Transverse colon (tissue), 4 donors: ENCODE measurements at regions not wholly inside any gene's neighbourhood (a gene's known extent, or its start where the extent isn't known, plus 50 kb on each side); places are given as distances from the start of the nearest gene placed in this dataset.

Experiments
- DNase-seq: peaks from one replicate; pipeline ENCODE4 v3.0.0-alpha.2; 2019
- H3K27ac ChIP-seq, 4 donors: fragments of 200-600 bp; sonication (generic); 2 replicates each; pipeline ENCODE4 v1.5.1; 2016 to 2018; ENCODE audit warnings: inconsistent platforms in 4 of 4
- H3K27me3 ChIP-seq: fragments of 200-600 bp; sonication (generic); 2 replicates; pipeline ENCODE4 v1.5.1; 2017; ENCODE audit warnings: inconsistent platforms
- H3K36me3 ChIP-seq, 4 donors: fragments of 200-600 bp; sonication (generic); 2 replicates each; pipeline ENCODE4 v1.5.1; 2017 to 2019; ENCODE audit warnings: inconsistent platforms in 4 of 4
- H3K4me1 ChIP-seq, 4 donors: fragments of 200-600 bp; sonication (generic); 2 replicates each; pipeline ENCODE4 v1.5.1; 2017 to 2020; ENCODE audit warnings: inconsistent platforms in 4 of 4
- H3K4me3 ChIP-seq, 4 donors: fragments of 200-600 bp; sonication (generic); 1 replicate in 1 of 4; 2 replicates in 3 of 4; pipeline versions ENCODE4 v1.5.1 to v1.6.1; 2017 to 2019; ENCODE audit warnings: inconsistent platforms in 4 of 4
- H3K9me3 ChIP-seq, 2 donors: fragments of 200-600 bp; sonication (generic); 2 replicates each; pipeline ENCODE4 v1.5.1; 2017 to 2019; ENCODE audit warnings: inconsistent platforms in 2 of 2
- EP300 ChIP-seq: sonication (generic); formaldehyde crosslinking; IDR thresholded peaks from one replicate; pipeline ENCODE4 v1.6.1; 2017; ENCODE audit warnings: antibody characterized with exemption, low read depth
- POLR2A ChIP-seq: fragments of 450-650 bp; IDR thresholded peaks from one replicate; pipeline ENCODE4 v1.6.1; 2016; ENCODE audit warnings: antibody characterized with exemption, mild to moderate bottlenecking, moderate library complexity
- POLR2AphosphoS5 ChIP-seq, 3 donors: sonication (generic); formaldehyde crosslinking; IDR thresholded peaks; one replicate each; pipeline ENCODE4 v1.6.1; 2016; ENCODE audit warnings: antibody characterized with exemption in 3 of 3
- WGBS, 2 donors: methylation state at CpG; one replicate each; pipeline ENCODE4 v1.1.5; 2018; ENCODE audit warnings: low coverage in 1 of 2; 5-methylcytosine and 5-hydroxymethylcytosine counted together
- in situ Hi-C, 4 donors: fragments of 200-750 bp; cut with MboI; loops; one replicate each; pipeline versions ENCODE4 v1.15.0 to v1.15.1; 2017; ENCODE audit warnings: low sequenced_read_pairs in 3 of 4, low pct_ligation_motif_present in 1 of 4, low pct_unique_long_range_greater_than_20kb in 1 of 4
- intact Hi-C: fragments of 100-400 bp; cut with DNase I; formaldehyde crosslinking; loops from one replicate; pipeline ENCODE4 v1.15.1; 2023; ENCODE audit warnings: low total_unique reads
- TF ChIP-seq, protein P1 (sequence below), 5 experiments: fragments of 200-600 bp in 3 of 5; fragments of 450-650 bp in 2 of 5; sonication (generic) in 3 of 5; IDR thresholded peaks; 1 replicate in 2 of 5; 2 replicates in 3 of 5; pipeline ENCODE4 v1.5.1; 2016 to 2017; ENCODE audit warnings: antibody characterized with exemption in 5 of 5, inconsistent platforms in 3 of 5, mild to moderate bottlenecking in 2 of 5, moderate library complexity in 1 of 5

DNA sequence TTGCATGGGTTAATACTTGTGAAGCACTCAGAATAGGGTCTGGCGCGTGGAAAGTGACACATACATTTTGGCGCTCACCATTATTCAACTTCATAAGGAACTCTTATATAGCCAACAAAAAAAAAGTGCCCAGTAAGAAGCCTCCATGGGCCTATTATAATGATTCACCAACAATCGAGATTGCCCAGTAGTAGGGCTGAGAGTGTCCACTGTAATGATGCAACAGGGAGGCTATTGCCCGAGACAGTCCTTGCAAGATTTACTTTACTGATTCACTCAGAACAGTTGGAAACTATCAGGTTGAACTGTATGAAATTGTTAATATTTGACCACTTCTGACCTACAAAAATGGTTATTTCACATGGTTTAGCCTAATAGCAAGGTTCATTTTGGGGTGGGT, 86.0 kb downstream of the PJA1 start:
- no peaks in the 10 kb centered on the region for H3K4me1 ChIP-seq
- no peaks in the 10 kb centered on the region for H3K27me3 ChIP-seq
- 77% methylated on average over 5 of the region's 5 CpGs; no CpG with 5 or more reads in 1 of the 2 donors for WGBS, 2 donors
- in situ Hi-C loops (loop anchor here in 1 of 4 donors (25.0 kb wide), 1 partner anchor 133 kb away; no protein-coding TSS in a partner anchor), intact Hi-C loops (no loop called here)
- H3K9me3 ChIP-seq = no peaks in the 10 kb centered on the region
- no peak overlapping the region for H3K4me3 ChIP-seq
- DNase-seq = no peak
- no peak for TF ChIP-seq POLR2AphosphoS5 (IDR thresholded peaks at IDR 0.05)
- TF ChIP-seq, protein P1, sequence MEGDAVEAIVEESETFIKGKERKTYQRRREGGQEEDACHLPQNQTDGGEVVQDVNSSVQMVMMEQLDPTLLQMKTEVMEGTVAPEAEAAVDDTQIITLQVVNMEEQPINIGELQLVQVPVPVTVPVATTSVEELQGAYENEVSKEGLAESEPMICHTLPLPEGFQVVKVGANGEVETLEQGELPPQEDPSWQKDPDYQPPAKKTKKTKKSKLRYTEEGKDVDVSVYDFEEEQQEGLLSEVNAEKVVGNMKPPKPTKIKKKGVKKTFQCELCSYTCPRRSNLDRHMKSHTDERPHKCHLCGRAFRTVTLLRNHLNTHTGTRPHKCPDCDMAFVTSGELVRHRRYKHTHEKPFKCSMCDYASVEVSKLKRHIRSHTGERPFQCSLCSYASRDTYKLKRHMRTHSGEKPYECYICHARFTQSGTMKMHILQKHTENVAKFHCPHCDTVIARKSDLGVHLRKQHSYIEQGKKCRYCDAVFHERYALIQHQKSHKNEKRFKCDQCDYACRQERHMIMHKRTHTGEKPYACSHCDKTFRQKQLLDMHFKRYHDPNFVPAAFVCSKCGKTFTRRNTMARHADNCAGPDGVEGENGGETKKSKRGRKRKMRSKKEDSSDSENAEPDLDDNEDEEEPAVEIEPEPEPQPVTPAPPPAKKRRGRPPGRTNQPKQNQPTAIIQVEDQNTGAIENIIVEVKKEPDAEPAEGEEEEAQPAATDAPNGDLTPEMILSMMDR (IDR thresholded peaks at IDR 0.05) = no peak
- no peak for TF ChIP-seq EP300
- no peak for TF ChIP-seq POLR2A
- no peak overlapping the region for H3K27ac ChIP-seq
- H3K36me3 ChIP-seq = no peaks in the 10 kb centered on the region

GRCh38 chrX:69077895-69078455, 87.3 kb downstream of the PJA1 start:
- Histone ChIP-seq H3K27me3 (no peaks in the 10 kb centered on the region), H3K9me3 (no peaks in the 10 kb centered on the region), H3K4me1 (no peaks in the 10 kb centered on the region), H3K4me3 (no peak overlapping the region), H3K36me3 (no peaks in the 10 kb centered on the region), H3K27ac (no peak overlapping the region)
- DNase-seq = no peak
- in situ Hi-C loops = loop anchor here in 1 of 4 donors (25.0 kb wide), 1 partner anchor 134 kb away; no protein-coding TSS in a partner anchor
- 60% methylated on average over 6 of the region's 6 CpGs; no CpG with 5 or more reads in 1 of the 2 donors for WGBS, 2 donors
- intact Hi-C loops = no loop called here
- TF ChIP-seq, protein P1 (IDR thresholded peaks at IDR 0.05) = no peak
- TF ChIP-seq POLR2AphosphoS5 (IDR thresholded peaks at IDR 0.05) = no peak
- TF ChIP-seq EP300 = no peak
- TF ChIP-seq POLR2A = no peak

GRCh38 chrX:69076088-69076487, 89.2 kb downstream of the PJA1 start:
- Histone ChIP-seq H3K4me3 (no peak overlapping the region), H3K9me3 (no peaks in the 10 kb centered on the region), H3K36me3 (no peaks in the 10 kb centered on the region), H3K27ac (no peak overlapping the region), H3K4me1 (no peaks in the 10 kb centered on the region), H3K27me3 (no peaks in the 10 kb centered on the region)
- intact Hi-C loops = no loop called here
- TF ChIP-seq, protein P1 (IDR thresholded peaks at IDR 0.05) = no peak
- TF ChIP-seq POLR2A (no peak), EP300 (no peak), POLR2AphosphoS5 (IDR thresholded peaks at IDR 0.05) (no peak)
- 72% methylated on average over 2 of the region's 2 CpGs; no CpG with 5 or more reads in 1 of the 2 donors for WGBS, 2 donors
- in situ Hi-C loops = loop anchor here in 1 of 4 donors (25.0 kb wide), 1 partner anchor 136 kb away; no protein-coding TSS in a partner anchor
- no peak for DNase-seq

DNA sequence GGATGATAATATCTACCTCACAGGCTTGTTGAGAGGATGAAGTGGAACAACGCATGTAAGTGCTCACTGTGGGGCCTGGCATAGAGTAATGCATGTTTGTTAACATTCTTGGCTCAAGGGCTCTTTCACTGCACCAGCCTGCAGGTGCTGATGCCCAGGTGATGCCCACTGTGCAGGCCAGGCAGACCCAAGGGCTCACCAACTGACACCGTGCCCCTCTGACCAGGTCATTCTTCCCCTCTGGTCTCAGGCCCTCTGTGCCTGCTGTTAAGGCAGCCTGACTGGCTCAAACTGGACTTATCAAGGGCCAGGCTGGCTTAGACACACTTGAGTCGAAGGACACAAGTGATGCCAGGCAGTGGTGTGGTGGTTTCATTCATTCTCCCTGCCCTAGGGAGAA, 90.5 kb downstream of the PJA1 start:
- in situ Hi-C loops = loop anchor here in 2 of 4 donors (25.0 kb wide), 2 partner anchors 138 to 262 kb away; no protein-coding TSS in a partner anchor
- no peaks in the 10 kb centered on the region for H3K4me1 ChIP-seq

More for the DNA sequence above, 90.5 kb downstream of the PJA1 start:
- TF ChIP-seq, protein P1 (IDR thresholded peaks at IDR 0.05) = no peak
- TF ChIP-seq EP300 (no peak), POLR2A (no peak), POLR2AphosphoS5 (IDR thresholded peaks at IDR 0.05) (no peak)
- Histone ChIP-seq H3K4me3 (no peak overlapping the region), H3K9me3 (no peaks in the 10 kb centered on the region), H3K27me3 (no peaks in the 10 kb centered on the region), H3K36me3 (no peaks in the 10 kb centered on the region), H3K27ac (no peak overlapping the region)
- DNase-seq = no peak
- WGBS, 2 donors = 79% methylated on average over 3 of the region's 3 CpGs; no CpG with 5 or more reads in 1 of the 2 donors
- intact Hi-C loops = no loop called here
